B cell (primary cell): ENCODE measurements at regions not wholly inside any gene's neighbourhood (a gene's known extent, or its start where the extent isn't known, plus 50 kb on each side); places are given as distances from the start of the nearest gene placed in this dataset.

Source experiments
- EZH2 ChIP-seq: IDR thresholded peaks from 2 replicates; pipeline ENCODE4 v1.6.1; 2012; ENCODE audit warnings: borderline replicate concordance, low read depth, mild to moderate bottlenecking, moderate library complexity, low read length; ENCODE audit not compliant: insufficient read depth, poor library complexity, severe bottlenecking
- TF ChIP-seq, protein P1 (sequence below): fragments of 200-600 bp; IDR thresholded peaks from one replicate; pipeline ENCODE4 v1.8.0; 2022; ENCODE audit warnings: antibody characterized with exemption, mild to moderate bottlenecking

DNA sequence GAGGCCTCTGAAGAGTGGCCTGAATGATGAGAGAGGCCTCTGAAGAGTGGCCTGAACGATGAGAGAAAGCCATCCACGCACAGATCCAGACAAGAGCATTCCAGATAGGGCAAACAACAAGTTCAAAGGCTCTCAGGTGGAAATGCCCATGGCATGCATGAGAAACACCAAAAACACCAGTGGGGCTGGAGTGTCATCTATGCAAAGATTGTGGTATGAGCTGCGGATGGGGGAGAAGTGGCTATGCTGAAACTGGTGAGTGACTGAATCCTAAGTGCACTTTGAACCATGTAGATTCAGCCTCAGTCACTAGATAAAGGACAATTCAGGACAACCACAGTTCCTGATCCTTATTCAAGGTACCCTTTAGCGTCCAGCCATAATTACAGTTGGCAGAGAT is 79.4 kb upstream of the GZMB start:
- TF ChIP-seq, protein P1, sequence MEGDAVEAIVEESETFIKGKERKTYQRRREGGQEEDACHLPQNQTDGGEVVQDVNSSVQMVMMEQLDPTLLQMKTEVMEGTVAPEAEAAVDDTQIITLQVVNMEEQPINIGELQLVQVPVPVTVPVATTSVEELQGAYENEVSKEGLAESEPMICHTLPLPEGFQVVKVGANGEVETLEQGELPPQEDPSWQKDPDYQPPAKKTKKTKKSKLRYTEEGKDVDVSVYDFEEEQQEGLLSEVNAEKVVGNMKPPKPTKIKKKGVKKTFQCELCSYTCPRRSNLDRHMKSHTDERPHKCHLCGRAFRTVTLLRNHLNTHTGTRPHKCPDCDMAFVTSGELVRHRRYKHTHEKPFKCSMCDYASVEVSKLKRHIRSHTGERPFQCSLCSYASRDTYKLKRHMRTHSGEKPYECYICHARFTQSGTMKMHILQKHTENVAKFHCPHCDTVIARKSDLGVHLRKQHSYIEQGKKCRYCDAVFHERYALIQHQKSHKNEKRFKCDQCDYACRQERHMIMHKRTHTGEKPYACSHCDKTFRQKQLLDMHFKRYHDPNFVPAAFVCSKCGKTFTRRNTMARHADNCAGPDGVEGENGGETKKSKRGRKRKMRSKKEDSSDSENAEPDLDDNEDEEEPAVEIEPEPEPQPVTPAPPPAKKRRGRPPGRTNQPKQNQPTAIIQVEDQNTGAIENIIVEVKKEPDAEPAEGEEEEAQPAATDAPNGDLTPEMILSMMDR = no peak
- TF ChIP-seq EZH2 = no peak
